ENCODE measurements at regions not wholly inside any gene's neighbourhood (a gene's known extent, or its start where the extent isn't known, plus 50 kb on each side); places are given as distances from the start of the nearest gene placed in this dataset.

GRCh38 chr22:44387486-44387885, 74.7 kb upstream of the SHISAL1 start:
- DNase-seq, result no peak

GRCh38 chr22:44386386-44387035, 73.8 kb upstream of the SHISAL1 start:
- no peak for DNase-seq

- DNase-seq, result no peak
Observed at GRCh38 chr22:44385781-44386180, 73.0 kb upstream of the SHISAL1 start.

- no peak for DNase-seq
Observed at GRCh38 chr22:44385296-44385610, 72.5 kb upstream of the SHISAL1 start.

- no peak for DNase-seq
Observed at GRCh38 chr22:44384563-44385295, 72.0 kb upstream of the SHISAL1 start.

- DNase-seq, result no peak
Observed at GRCh38 chr22:44383652-44384562, 71.2 kb upstream of the SHISAL1 start.

GRCh38 chr22:44383064-44383575, 70.4 kb upstream of the SHISAL1 start:
- DNase-seq, result no peak

- no peak for DNase-seq
Observed at GRCh38 chr22:44382116-44383038, 69.6 kb upstream of the SHISAL1 start.

- DNase-seq, result no peak
Observed at GRCh38 chr22:44381761-44382115, 69.0 kb upstream of the SHISAL1 start.

- DNase-seq, result peak in 2 of 51 donors; percentile 4 to 8
Observed at GRCh38 chr22:44380756-44381486, 68.2 kb upstream of the SHISAL1 start.

- DNase-seq, result no peak
Observed at GRCh38 chr22:44379817-44380755, 67.3 kb upstream of the SHISAL1 start.

- no peak for DNase-seq
Observed at GRCh38 chr22:44378380-44378779, 65.6 kb upstream of the SHISAL1 start.

GRCh38 chr22:44375451-44375850, 62.7 kb upstream of the SHISAL1 start:
- DNase-seq, result no peak

GRCh38 chr22:44373234-44373633, 60.5 kb upstream of the SHISAL1 start:
- no peak for DNase-seq

GRCh38 chr22:44372611-44373010, 59.9 kb upstream of the SHISAL1 start:
- no peak for DNase-seq

- DNase-seq, result no peak
Observed at GRCh38 chr22:44371741-44372525, 59.2 kb upstream of the SHISAL1 start.

- no peak for DNase-seq
Observed at GRCh38 chr22:44369916-44370801, 57.4 kb upstream of the SHISAL1 start.
